Stomach (tissue), 4 donors: ENCODE measurements at regions not wholly inside any gene's neighbourhood (a gene's known extent, or its start where the extent isn't known, plus 50 kb on each side); places are given as distances from the start of the nearest gene placed in this dataset.

Experiments used
- CTCF ChIP-seq, 7 experiments: fragments of 450-650 bp in 4 of 7; fragments of 200-600 bp in 3 of 7; sonication (generic) in 3 of 7; IDR thresholded peaks; one replicate each; pipeline ENCODE4 v1.5.1; 2016 to 2019; ENCODE audit warnings: antibody characterized with exemption in 7 of 7, control low read depth in 2 of 7, mild to moderate bottlenecking in 1 of 7
- POLR2A ChIP-seq, 4 donors: fragments of 450-650 bp; IDR thresholded peaks; one replicate each; pipeline ENCODE4 v1.6.1; 2016; ENCODE audit warnings: antibody characterized with exemption in 4 of 4, control low read depth in 2 of 4, mild to moderate bottlenecking in 1 of 4, moderate library complexity in 1 of 4
- POLR2AphosphoS5 ChIP-seq, 3 donors: sonication (generic); formaldehyde crosslinking; IDR thresholded peaks; one replicate each; pipeline ENCODE4 v1.6.1; 2016; ENCODE audit warnings: antibody characterized with exemption in 3 of 3

DNA sequence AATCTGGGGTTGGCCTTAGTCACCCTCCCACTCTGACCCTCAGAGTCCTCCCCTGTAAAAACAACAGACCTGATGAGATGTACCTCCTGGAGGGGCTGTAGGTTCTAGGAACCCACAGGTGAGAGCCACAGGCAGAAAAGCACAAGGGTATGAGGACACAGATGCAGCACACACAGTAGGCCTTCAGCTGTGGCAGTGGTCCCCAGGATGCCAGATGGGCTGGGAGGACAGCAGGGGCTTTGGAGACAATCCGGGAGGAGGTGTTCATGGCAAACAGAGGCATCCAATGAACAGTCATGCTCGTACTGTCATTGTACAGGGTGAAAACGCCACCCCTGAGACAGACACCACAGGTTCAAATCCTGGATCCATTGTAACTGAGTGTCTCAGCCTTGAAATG is 463.1 kb downstream of the MATN1 start:
- TF ChIP-seq POLR2AphosphoS5 (IDR thresholded peaks at IDR 0.05) (no peak), CTCF (IDR thresholded peaks at IDR 0.05) (no peak), POLR2A (IDR thresholded peaks at IDR 0.05) (no peak)
